ENCODE measurements at regions not wholly inside any gene's neighbourhood (a gene's known extent, or its start where the extent isn't known, plus 50 kb on each side); places are given as distances from the start of the nearest gene placed in this dataset.

DNA sequence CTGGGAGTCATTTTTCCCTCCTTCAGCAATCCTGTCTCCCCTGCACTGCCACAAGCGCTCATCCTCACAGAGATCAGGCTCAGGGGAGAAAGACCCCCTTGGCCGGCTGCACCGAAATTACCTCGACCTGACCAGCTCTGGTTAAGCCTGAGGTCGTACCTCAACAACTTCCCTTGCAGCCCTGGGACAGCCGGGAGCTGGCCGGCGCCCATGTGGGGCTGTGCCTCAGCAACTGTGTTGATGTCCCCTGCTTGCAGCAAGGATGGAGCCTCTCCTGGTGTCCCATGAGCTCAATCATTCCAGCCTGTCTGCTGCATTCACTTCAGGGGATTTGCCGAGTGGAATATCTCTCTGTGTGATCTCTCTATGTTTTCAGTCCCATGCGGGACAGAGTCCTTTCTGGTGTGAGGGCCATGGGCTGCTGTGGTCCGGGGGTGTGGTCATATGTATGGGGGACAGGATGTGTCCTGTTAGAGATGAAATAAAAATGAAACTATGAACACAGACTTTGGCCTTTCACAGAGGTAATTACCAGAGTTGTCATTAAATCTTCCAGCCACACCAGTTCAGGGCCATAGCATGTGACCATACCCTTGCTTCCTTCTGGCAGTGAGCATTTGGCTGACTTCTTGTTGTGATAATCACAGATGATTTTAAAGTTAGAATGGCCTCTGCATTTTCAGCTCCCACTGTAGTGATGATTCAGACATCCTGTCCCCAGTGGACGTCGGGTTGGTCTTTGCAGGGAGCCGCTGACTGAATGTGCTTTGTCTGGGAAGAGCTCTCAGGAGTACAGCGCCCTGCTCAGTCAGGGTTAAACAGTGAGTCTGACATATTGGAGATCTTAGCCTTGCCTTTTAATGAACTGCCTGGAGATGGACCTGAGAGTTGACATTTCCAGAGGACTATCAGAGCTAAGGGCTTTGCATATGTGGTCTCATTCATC is 405.9 kb downstream of the AACS start:
- DNase-seq = no peak
- Histone ChIP-seq H3K9me3 (no peaks in the 10 kb centered on the region), H3K27ac (no peak overlapping the region), H3K4me1 (no peaks in the 10 kb centered on the region), H3K36me3 (no peaks in the 10 kb centered on the region), H3K4me3 (no peak overlapping the region), H3K27me3 (peaks cover 0 to 9% (median 0%) of the 10 kb centered on the region in 9 donors)
- WGBS, 4 donors = 46 to 63% (median 55%) methylated on average over 15 of the region's 15 CpGs
- ATAC-seq = no peak
- TF ChIP-seq POLR2A (IDR thresholded peaks at IDR 0.05) = no peak
- TF ChIP-seq, protein P1, sequence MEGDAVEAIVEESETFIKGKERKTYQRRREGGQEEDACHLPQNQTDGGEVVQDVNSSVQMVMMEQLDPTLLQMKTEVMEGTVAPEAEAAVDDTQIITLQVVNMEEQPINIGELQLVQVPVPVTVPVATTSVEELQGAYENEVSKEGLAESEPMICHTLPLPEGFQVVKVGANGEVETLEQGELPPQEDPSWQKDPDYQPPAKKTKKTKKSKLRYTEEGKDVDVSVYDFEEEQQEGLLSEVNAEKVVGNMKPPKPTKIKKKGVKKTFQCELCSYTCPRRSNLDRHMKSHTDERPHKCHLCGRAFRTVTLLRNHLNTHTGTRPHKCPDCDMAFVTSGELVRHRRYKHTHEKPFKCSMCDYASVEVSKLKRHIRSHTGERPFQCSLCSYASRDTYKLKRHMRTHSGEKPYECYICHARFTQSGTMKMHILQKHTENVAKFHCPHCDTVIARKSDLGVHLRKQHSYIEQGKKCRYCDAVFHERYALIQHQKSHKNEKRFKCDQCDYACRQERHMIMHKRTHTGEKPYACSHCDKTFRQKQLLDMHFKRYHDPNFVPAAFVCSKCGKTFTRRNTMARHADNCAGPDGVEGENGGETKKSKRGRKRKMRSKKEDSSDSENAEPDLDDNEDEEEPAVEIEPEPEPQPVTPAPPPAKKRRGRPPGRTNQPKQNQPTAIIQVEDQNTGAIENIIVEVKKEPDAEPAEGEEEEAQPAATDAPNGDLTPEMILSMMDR (IDR thresholded peaks at IDR 0.05) = no peak
- intact Hi-C loops (cut with DNase I) = no loop called here

DNA sequence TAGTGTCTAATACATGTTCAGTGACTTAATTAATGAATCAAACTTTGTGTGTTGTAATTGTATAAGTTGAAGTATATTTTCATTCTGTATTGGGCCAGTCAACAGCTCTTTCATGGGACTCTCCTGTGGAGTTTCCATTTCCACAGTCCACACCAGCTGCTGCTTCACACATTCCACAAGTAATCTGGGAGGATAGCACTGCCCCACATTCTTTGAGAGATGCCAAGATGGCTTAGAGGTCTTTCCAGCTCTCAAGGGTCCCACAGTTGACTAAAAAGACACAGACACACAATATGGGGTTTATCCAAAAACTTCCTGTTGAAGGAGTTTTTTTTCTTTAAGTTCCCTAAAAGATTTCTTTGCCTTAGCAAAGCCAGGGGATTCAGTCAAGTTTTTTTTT is 408.3 kb downstream of the AACS start:
- H3K4me1 ChIP-seq = no peaks in the 10 kb centered on the region
- H3K27ac ChIP-seq = no peak overlapping the region
- DNase-seq = no peak
- TF ChIP-seq, protein P1 (IDR thresholded peaks at IDR 0.05) = no peak
- no peak overlapping the region for H3K4me3 ChIP-seq
- no peak for ATAC-seq
- intact Hi-C loops (cut with DNase I) = no loop called here
- peaks cover 0 to 11% (median 0%) of the 10 kb centered on the region in 9 donors for H3K27me3 ChIP-seq
- H3K36me3 ChIP-seq = no peaks in the 10 kb centered on the region
- no peaks in the 10 kb centered on the region for H3K9me3 ChIP-seq

DNA sequence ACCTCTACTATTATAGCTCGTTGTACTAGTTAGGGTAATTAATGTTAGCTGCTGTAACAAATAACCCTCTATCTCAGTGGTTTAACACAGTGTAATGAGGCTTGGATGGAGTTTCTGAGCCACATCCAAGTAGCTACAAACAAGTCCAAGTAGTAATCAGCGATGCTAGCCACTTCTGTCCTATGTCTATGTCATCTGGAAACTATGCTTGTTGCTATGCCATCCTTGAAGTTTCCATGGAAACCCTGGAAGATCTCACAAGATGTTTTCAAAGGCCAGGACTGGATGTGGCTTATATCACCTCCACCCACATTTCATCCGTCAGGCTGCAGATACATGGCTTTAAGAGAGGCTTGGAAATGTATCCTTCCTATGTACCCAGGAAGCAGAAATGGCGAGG is 422.1 kb downstream of the AACS start:
- no peak overlapping the region for H3K4me3 ChIP-seq
- no peaks in the 10 kb centered on the region for H3K4me1 ChIP-seq
- DNase-seq (no peak), ATAC-seq (no peak)
- TF ChIP-seq POLR2A (IDR thresholded peaks at IDR 0.05) = no peak
- TF ChIP-seq, protein P1 (IDR thresholded peaks at IDR 0.05) = no peak
- 60 to 67% (median 61%) methylated on average over 4 of the region's 4 CpGs for WGBS, 4 donors
- no peak overlapping the region for H3K27ac ChIP-seq
- intact Hi-C loops (cut with DNase I) = no loop called here
- no peaks in the 10 kb centered on the region for H3K36me3 ChIP-seq
- H3K9me3 ChIP-seq = peaks cover 0 to 9% (median 0%) of the 10 kb centered on the region in 12 donors
- no peaks in the 10 kb centered on the region for H3K27me3 ChIP-seq

DNA sequence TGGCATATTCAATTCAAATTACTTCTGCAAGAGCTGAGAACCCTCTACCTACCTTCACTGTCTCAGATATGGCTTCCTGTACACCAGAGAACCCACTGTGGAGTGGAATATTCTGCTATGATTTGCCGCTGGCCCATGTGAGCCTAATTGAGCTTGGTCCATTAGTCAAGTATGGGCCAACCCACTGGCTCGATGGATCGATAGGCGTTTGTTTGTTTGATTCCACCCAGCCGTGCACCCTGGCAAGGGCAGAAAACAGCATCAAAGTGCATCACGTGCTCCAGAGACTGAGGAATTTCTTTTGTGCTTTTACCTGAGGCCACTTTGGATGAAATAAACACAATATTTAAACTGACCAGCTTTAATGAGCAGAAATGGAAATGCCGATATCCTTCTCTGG is 426.3 kb downstream of the AACS start:
- Histone ChIP-seq H3K36me3 (no peaks in the 10 kb centered on the region), H3K27ac (no peak overlapping the region), H3K27me3 (no peaks in the 10 kb centered on the region), H3K4me3 (no peak overlapping the region), H3K9me3 (peaks cover 0 to 9% (median 0%) of the 10 kb centered on the region in 12 donors), H3K4me1 (no peaks in the 10 kb centered on the region)
- DNase-seq (no peak), ATAC-seq (no peak)
- no peak for TF ChIP-seq POLR2A (IDR thresholded peaks at IDR 0.05)
- TF ChIP-seq, protein P1 (IDR thresholded peaks at IDR 0.05) = no peak
- WGBS, 4 donors = 86 to 90% (median 88%) methylated on average over 7 of the region's 7 CpGs
- intact Hi-C loops (cut with DNase I) = no loop called here

Data from heart left ventricle (tissue), 16 donors.